HepG2 (cell line): ENCODE measurements at regions not wholly inside any gene's neighbourhood (a gene's known extent, or its start where the extent isn't known, plus 50 kb on each side); places are given as distances from the start of the nearest gene placed in this dataset.

Experiments used
- ASH2L ChIP-seq: fragments of 300-600, 200-600 bp; sonication (generic); IDR thresholded peaks from 2 replicates; pipeline ENCODE4 v1.7.0; 2017; ENCODE audit warnings: low read depth, mild to moderate bottlenecking, moderate library complexity, mixed read lengths, low read length; ENCODE audit not compliant: insufficient read length
- DNMT1 ChIP-seq: sonication (generic); formaldehyde crosslinking; IDR thresholded peaks from 2 replicates; pipeline ENCODE4 v1.5.1; 2020; ENCODE audit warnings: mild to moderate bottlenecking, missing genetic modification reagents
- NFE2L2 ChIP-seq: fragments of 150-350 bp; IDR thresholded peaks from 2 replicates; pipeline ENCODE4 v1.6.1; 2014; ENCODE audit warnings: low read length
- NFYC ChIP-seq: IDR thresholded peaks from 2 replicates; pipeline ENCODE4 v1.6.1; 2016; ENCODE audit warnings: missing genetic modification reagents, missing compliant biosample characterization
- TAF1 ChIP-seq: sonication (generic); formaldehyde crosslinking; IDR thresholded peaks from 2 replicates; pipeline ENCODE4 v1.4.0; 2020; ENCODE audit warnings: missing genetic modification reagents
- ZNF121 ChIP-seq: sonication (generic); formaldehyde crosslinking; IDR thresholded peaks from 2 replicates; pipeline ENCODE4 v1.5.0; 2020; ENCODE audit warnings: mild to moderate bottlenecking, missing genetic modification reagents
- ZNF124 ChIP-seq: sonication (generic); formaldehyde crosslinking; IDR thresholded peaks from 2 replicates; pipeline ENCODE4 v1.4.0; 2020; ENCODE audit warnings: missing genetic modification reagents
- ZNF280B ChIP-seq: sonication (generic); formaldehyde crosslinking; IDR thresholded peaks from 2 replicates; pipeline ENCODE4 v1.5.0; 2020; ENCODE audit warnings: missing genetic modification reagents, mild to moderate bottlenecking, borderline replicate concordance
- TF ChIP-seq, protein P1 (sequence below): sonication (generic); formaldehyde crosslinking; IDR thresholded peaks from 2 replicates; pipeline ENCODE4 v1.5.0; 2020; ENCODE audit warnings: mild to moderate bottlenecking, missing genetic modification reagents, moderate library complexity

DNA sequence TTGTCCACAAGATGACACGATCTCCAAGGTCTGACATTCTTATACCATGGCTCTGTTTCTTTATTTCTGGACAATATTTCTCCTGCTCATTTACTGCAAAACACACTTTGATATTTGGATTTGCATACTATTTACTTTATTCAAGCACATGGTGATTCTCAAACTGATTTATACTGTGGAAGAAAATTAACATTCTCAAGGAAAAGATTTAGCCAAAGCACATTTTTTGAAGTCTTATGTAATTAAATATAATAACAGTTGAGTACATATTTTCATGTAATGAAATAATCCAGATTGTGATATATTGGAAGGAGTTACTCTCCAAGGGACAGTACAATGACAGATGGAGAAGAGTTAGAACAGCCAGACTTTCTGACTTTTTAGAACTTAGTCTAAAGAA is 155.8 kb upstream of the CT83 start:
- TF ChIP-seq, protein P1, sequence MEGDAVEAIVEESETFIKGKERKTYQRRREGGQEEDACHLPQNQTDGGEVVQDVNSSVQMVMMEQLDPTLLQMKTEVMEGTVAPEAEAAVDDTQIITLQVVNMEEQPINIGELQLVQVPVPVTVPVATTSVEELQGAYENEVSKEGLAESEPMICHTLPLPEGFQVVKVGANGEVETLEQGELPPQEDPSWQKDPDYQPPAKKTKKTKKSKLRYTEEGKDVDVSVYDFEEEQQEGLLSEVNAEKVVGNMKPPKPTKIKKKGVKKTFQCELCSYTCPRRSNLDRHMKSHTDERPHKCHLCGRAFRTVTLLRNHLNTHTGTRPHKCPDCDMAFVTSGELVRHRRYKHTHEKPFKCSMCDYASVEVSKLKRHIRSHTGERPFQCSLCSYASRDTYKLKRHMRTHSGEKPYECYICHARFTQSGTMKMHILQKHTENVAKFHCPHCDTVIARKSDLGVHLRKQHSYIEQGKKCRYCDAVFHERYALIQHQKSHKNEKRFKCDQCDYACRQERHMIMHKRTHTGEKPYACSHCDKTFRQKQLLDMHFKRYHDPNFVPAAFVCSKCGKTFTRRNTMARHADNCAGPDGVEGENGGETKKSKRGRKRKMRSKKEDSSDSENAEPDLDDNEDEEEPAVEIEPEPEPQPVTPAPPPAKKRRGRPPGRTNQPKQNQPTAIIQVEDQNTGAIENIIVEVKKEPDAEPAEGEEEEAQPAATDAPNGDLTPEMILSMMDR (CRISPR knock-in tag) = no peak
- TF ChIP-seq ASH2L = no peak
- TF ChIP-seq ZNF124 = no peak
- no peak for TF ChIP-seq NFE2L2
- TF ChIP-seq DNMT1 (CRISPR knock-in tag) = no peak
- no peak for TF ChIP-seq NFYC (CRISPR knock-in tag)
- TF ChIP-seq TAF1 = no peak
- TF ChIP-seq ZNF280B (CRISPR knock-in tag) = no peak
- TF ChIP-seq ZNF121 (CRISPR knock-in tag) = no peak
